Sigmoid colon (tissue), 4 donors: ENCODE measurements at regions not wholly inside any gene's neighbourhood (a gene's known extent, or its start where the extent isn't known, plus 50 kb on each side); places are given as distances from the start of the nearest gene placed in this dataset.

Experiments
- EP300 ChIP-seq, 4 donors: sonication (generic); formaldehyde crosslinking; IDR thresholded peaks; one replicate each; pipeline ENCODE4 v1.6.1; 2017; ENCODE audit warnings: antibody characterized with exemption in 4 of 4
- POLR2A ChIP-seq, 2 donors: fragments of 450-650 bp; IDR thresholded peaks; one replicate each; pipeline ENCODE4 v1.6.1; 2016; ENCODE audit warnings: antibody characterized with exemption in 2 of 2, mild to moderate bottlenecking in 2 of 2, moderate library complexity in 2 of 2
- POLR2AphosphoS5 ChIP-seq, 4 donors: sonication (generic); formaldehyde crosslinking; IDR thresholded peaks; one replicate each; pipeline ENCODE4 v1.6.1; 2017; ENCODE audit warnings: antibody characterized with exemption in 4 of 4
- TF ChIP-seq, protein P1 (sequence below), 4 experiments: fragments of 450-650 bp in 3 of 4; fragments of 200-600 bp in 1 of 4; IDR thresholded peaks; one replicate each; pipeline ENCODE4 v1.5.1; 2016 to 2019; ENCODE audit warnings: antibody characterized with exemption in 4 of 4, mild to moderate bottlenecking in 3 of 4, moderate library complexity in 2 of 4

DNA sequence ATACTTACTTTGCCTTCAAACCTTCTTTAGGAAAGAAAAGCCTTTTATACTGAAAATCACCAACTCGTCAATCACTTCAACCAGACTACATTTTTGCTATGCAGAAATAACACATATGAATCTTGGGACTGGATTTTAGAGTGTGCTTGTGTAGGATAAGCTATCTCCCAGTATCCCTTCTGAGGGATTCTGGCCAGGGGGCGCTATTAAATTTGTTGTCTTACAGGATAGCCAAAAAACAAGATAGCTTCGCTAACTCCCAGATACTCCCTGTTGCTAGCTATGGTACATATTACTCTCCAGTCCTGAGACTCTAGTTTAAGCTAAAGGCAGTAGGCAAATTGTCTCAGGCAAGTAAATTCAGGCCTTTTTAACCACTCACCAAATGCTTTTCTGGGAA is 167.2 kb downstream of the LHFPL1 start:
- TF ChIP-seq, protein P1, sequence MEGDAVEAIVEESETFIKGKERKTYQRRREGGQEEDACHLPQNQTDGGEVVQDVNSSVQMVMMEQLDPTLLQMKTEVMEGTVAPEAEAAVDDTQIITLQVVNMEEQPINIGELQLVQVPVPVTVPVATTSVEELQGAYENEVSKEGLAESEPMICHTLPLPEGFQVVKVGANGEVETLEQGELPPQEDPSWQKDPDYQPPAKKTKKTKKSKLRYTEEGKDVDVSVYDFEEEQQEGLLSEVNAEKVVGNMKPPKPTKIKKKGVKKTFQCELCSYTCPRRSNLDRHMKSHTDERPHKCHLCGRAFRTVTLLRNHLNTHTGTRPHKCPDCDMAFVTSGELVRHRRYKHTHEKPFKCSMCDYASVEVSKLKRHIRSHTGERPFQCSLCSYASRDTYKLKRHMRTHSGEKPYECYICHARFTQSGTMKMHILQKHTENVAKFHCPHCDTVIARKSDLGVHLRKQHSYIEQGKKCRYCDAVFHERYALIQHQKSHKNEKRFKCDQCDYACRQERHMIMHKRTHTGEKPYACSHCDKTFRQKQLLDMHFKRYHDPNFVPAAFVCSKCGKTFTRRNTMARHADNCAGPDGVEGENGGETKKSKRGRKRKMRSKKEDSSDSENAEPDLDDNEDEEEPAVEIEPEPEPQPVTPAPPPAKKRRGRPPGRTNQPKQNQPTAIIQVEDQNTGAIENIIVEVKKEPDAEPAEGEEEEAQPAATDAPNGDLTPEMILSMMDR (IDR thresholded peaks at IDR 0.05) = no peak
- no peak for TF ChIP-seq POLR2A (IDR thresholded peaks at IDR 0.05)
- no peak for TF ChIP-seq POLR2AphosphoS5 (IDR thresholded peaks at IDR 0.05)
- TF ChIP-seq EP300 (IDR thresholded peaks at IDR 0.05) = no peak
